Keratinocyte (primary cell): ENCODE measurements at regions not wholly inside any gene's neighbourhood (a gene's known extent, or its start where the extent isn't known, plus 50 kb on each side); places are given as distances from the start of the nearest gene placed in this dataset.

ENCODE experiments used
- DNase-seq: peaks from one replicate; pipeline ENCODE4 v3.0.0-alpha.2; 2011; ENCODE audit warnings: low read depth, missing footprints, low spot score
- FAIRE-seq: peaks from 2 replicates; lab custom pipeline; 2011; peaks lifted over from hg19 to GRCh38; lab: Jason Lieb, UNC
- H2AFZ ChIP-seq: 2 replicates; pipeline ENCODE4 v1.6.0; 2012; ENCODE audit warnings: low read length, control low read depth, inconsistent platforms; ENCODE audit not compliant: control insufficient read depth
- H3K27ac ChIP-seq: 2 replicates; pipeline ENCODE4 v1.5.1; 2011; ENCODE audit warnings: low read length; ENCODE audit not compliant: control insufficient read depth, insufficient read depth
- H3K27me3 ChIP-seq: 3 replicates; pipeline ENCODE4 v1.6.0; 2011; ENCODE audit warnings: low read length; ENCODE audit not compliant: control insufficient read depth, insufficient read depth; ENCODE audit errors: extremely low read depth
- H3K36me3 ChIP-seq, 2 experiments: 2 replicates in 1 of 2; 3 replicates in 1 of 2; pipeline ENCODE4 v1.5.1; 2011; ENCODE audit warnings: low read length in 2 of 2, mild to moderate bottlenecking in 1 of 2; ENCODE audit not compliant: control insufficient read depth in 2 of 2, insufficient read depth in 2 of 2; ENCODE audit errors: extremely low read depth in 1 of 2
- H3K4me1 ChIP-seq: 3 replicates; pipeline ENCODE4 v1.5.1; 2011; ENCODE audit warnings: low read length; ENCODE audit not compliant: control insufficient read depth, insufficient read depth; ENCODE audit errors: extremely low read depth
- H3K4me2 ChIP-seq: 3 replicates; pipeline ENCODE4 v1.6.0; 2011; ENCODE audit warnings: low read depth, low read length; ENCODE audit not compliant: control insufficient read depth, insufficient read depth; ENCODE audit errors: extremely low read depth
- H3K4me3 ChIP-seq, 3 experiments: fragments of 200-600 bp in 1 of 3; sonication (generic) in 1 of 3; 2 replicates in 2 of 3; 3 replicates in 1 of 3; pipeline ENCODE4 v1.5.1; 2011 to 2016; ENCODE audit warnings: low read length in 3 of 3, mild to moderate bottlenecking in 3 of 3, control low read depth in 2 of 3, inconsistent platforms in 1 of 3, low read depth in 1 of 3, mixed read lengths in 1 of 3, mixed run types in 1 of 3, moderate library complexity in 1 of 3; ENCODE audit not compliant: control insufficient read depth in 2 of 3, insufficient read depth in 2 of 3; ENCODE audit errors: extremely low read depth in 1 of 3
- H3K79me2 ChIP-seq: 2 replicates; pipeline ENCODE4 v1.6.0; 2012; ENCODE audit warnings: low read length; ENCODE audit not compliant: control insufficient read depth, insufficient read depth
- H3K9ac ChIP-seq: 3 replicates; pipeline ENCODE4 v1.6.0; 2011; ENCODE audit warnings: low read length; ENCODE audit not compliant: control insufficient read depth, insufficient read depth; ENCODE audit errors: extremely low read depth
- H3K9me1 ChIP-seq: 3 replicates; pipeline ENCODE4 v1.6.0; 2011; ENCODE audit warnings: low read length; ENCODE audit not compliant: control insufficient read depth, insufficient read depth; ENCODE audit errors: extremely low read depth
- H3K9me3 ChIP-seq: 2 replicates; pipeline ENCODE4 v1.5.1; 2012; ENCODE audit warnings: low read depth, low read length; ENCODE audit not compliant: control insufficient read depth
- H4K20me1 ChIP-seq: 3 replicates; pipeline ENCODE4 v1.6.0; 2011; ENCODE audit warnings: low read length; ENCODE audit not compliant: control insufficient read depth, insufficient read depth; ENCODE audit errors: extremely low read depth
- EZH2 ChIP-seq: IDR thresholded peaks from one replicate; pipeline ENCODE4 v1.6.1; 2012; ENCODE audit warnings: inconsistent platforms, mild to moderate bottlenecking, low read length, moderate library complexity
- dilution Hi-C: fragments of 300-500 bp; cut with MboI; formaldehyde crosslinking; loops from one replicate; pipeline ENCODE4 v1.7.0; 2020; ENCODE audit warnings: low sequenced_read_pairs; ENCODE audit not compliant: extremely low pct_ligation_motif_present
- TF ChIP-seq, protein P1 (sequence below), 3 experiments: IDR thresholded peaks in 1 of 3; conservative IDR thresholded peaks in 1 of 3; optimal IDR thresholded peaks in 1 of 3; 2 replicates in 2 of 3; 3 replicates in 1 of 3; pipeline versions ENCODE3 to v1.5.1; 2011; ENCODE audit warnings: low read length in 3 of 3, mild to moderate bottlenecking in 3 of 3, moderate library complexity in 2 of 3, control low read depth in 1 of 3, inconsistent platforms in 1 of 3; ENCODE audit not compliant: insufficient read depth in 2 of 3; ENCODE audit errors: extremely low read depth in 1 of 3

DNA sequence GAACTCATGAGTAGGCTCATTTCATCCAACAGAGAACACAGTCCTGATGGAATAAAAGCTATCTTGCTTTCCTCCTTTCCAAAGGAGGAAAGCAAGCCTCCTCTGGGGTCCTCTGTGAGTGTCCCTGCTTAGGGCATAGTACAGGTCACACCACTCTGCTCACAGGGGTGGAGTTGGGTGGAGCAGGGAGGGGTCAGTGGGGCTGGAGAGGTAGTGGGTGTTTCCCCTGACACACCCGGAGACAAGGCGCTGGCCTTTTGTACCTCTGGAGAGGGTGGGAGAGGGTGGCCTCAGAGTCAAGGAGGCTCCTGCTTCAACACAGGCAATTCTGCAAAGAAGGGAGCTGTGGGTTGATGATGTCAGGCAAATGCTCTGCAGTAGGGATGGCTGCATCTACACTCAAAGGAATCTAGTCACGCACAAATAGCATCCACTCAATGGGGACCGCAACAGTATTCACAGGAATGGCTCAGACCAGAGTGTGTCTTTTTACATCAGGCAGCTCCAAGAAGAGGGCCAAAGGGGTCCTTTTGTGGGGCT is 58.6 kb upstream of the PLXNA2 start:
- H3K27me3 ChIP-seq, result peaks cover 37% of the 10 kb centered on the region

DNA sequence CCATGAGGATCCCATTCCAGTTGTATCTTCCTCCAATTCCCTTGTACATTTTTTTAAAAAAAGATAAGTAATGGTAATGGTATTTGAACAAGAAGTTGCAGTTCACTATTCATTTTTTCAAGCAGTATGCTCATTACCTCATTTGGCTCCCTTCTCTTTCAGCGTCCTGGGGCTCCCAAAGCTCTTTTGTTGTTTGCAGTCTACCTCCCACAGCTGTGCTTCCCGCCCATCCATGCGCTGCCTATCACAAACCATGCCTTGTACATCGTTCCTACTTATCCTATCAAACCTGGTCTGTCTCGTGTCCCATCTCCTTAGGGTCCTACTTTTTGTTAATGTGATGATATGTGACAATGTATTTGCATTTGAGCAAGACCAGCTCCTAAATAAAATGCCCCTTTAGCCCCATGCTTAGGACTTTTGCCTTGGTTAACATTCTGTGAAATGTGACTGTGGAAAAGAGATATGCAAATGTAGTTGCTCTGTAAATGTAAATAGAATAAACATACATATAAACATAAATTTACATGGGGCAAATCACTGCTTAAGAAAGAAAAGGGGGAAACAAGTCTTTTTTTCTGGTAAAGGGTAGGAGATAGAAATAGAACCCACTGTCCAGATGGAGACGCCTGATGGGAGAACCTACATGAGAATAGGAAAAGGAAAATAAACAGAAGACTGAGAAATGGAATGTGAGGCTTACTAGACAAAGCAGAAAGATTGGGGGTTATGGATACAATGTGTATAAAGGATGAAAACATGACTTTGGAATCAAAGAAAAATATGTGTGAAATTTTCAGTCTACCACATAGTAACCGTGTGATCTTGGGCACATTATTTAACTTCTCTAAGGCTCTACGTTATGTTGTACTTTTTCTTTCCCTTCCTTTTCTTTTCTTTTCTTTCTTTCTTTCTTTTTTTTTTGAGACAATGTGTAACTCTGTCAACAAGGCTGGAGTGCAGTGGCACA is 59.8 kb upstream of the PLXNA2 start:
- TF ChIP-seq, protein P1, sequence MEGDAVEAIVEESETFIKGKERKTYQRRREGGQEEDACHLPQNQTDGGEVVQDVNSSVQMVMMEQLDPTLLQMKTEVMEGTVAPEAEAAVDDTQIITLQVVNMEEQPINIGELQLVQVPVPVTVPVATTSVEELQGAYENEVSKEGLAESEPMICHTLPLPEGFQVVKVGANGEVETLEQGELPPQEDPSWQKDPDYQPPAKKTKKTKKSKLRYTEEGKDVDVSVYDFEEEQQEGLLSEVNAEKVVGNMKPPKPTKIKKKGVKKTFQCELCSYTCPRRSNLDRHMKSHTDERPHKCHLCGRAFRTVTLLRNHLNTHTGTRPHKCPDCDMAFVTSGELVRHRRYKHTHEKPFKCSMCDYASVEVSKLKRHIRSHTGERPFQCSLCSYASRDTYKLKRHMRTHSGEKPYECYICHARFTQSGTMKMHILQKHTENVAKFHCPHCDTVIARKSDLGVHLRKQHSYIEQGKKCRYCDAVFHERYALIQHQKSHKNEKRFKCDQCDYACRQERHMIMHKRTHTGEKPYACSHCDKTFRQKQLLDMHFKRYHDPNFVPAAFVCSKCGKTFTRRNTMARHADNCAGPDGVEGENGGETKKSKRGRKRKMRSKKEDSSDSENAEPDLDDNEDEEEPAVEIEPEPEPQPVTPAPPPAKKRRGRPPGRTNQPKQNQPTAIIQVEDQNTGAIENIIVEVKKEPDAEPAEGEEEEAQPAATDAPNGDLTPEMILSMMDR (optimal IDR thresholded peaks at IDR 0.05 in 1 of 3, IDR thresholded peaks at IDR 0.05 in 1 of 3, conservative IDR thresholded peaks at IDR 0.05 in 1 of 3; ENCODE audit: extremely low read depth in 1 of 3, insufficient read depth in 2 of 3, low read length in 3 of 3), result no peak
- no peak for TF ChIP-seq EZH2
- Histone ChIP-seq H3K9me1 (no peaks in the 10 kb centered on the region), H3K27me3 (peaks cover 31% of the 10 kb centered on the region), H2AFZ (no peak overlapping the region), H3K9ac (no peak overlapping the region), H3K4me2 (no peak overlapping the region), H3K79me2 (no peaks in the 10 kb centered on the region), H4K20me1 (no peaks in the 10 kb centered on the region), H3K4me1 (no peaks in the 10 kb centered on the region), H3K27ac (no peak overlapping the region), H3K9me3 (no peaks in the 10 kb centered on the region), H3K36me3 (no peaks in the 10 kb centered on the region), H3K4me3 (no peak overlapping the region)
- FAIRE-seq, result no peak
- dilution Hi-C loops, result no loop called here
- DNase-seq, result no peak

More for the DNA sequence above, 58.6 kb upstream of the PLXNA2 start:
- no peaks in the 10 kb centered on the region for H4K20me1 ChIP-seq
- no peaks in the 10 kb centered on the region for H3K79me2 ChIP-seq
- H3K27ac ChIP-seq, result no peak overlapping the region
- no peak overlapping the region for H3K4me2 ChIP-seq
- DNase-seq, result no peak
- H3K9me1 ChIP-seq, result no peaks in the 10 kb centered on the region
- H2AFZ ChIP-seq, result no peak overlapping the region
- no peak overlapping the region for H3K9ac ChIP-seq
- H3K4me3 ChIP-seq, result no peak overlapping the region
- H3K36me3 ChIP-seq, result no peaks in the 10 kb centered on the region
- H3K9me3 ChIP-seq, result no peaks in the 10 kb centered on the region
- TF ChIP-seq EZH2, result no peak
- TF ChIP-seq, protein P1 (optimal IDR thresholded peaks at IDR 0.05 in 1 of 3, IDR thresholded peaks at IDR 0.05 in 1 of 3, conservative IDR thresholded peaks at IDR 0.05 in 1 of 3; ENCODE audit: extremely low read depth in 1 of 3, insufficient read depth in 2 of 3, low read length in 3 of 3), result no peak
- no peak for FAIRE-seq
- dilution Hi-C loops, result no loop called here
- H3K4me1 ChIP-seq, result no peaks in the 10 kb centered on the region
